H9 (cell line): ENCODE measurements at regions not wholly inside any gene's neighbourhood (a gene's known extent, or its start where the extent isn't known, plus 50 kb on each side); places are given as distances from the start of the nearest gene placed in this dataset.
A peak's percentile ranks its signal among the peaks of the same experiment; 100 is the strongest.

Experiments
- DNase-seq: peaks from one replicate; pipeline ENCODE4 v3.0.0-alpha.2; 2017
- H2AFZ ChIP-seq: one replicate; pipeline ENCODE4 v1.6.1; 2013; ENCODE audit warnings: mild to moderate bottlenecking, low read length, control low read depth, moderate library complexity
- H2AK5ac ChIP-seq: 2 replicates; pipeline ENCODE4 v1.6.1; 2013; ENCODE audit warnings: low read length, control low read depth, mixed read lengths; ENCODE audit not compliant: insufficient read length
- H2BK120ac ChIP-seq: one replicate; pipeline ENCODE4 v1.6.1; 2013; ENCODE audit warnings: low read depth, mild to moderate bottlenecking, low read length, control low read depth, inconsistent platforms; ENCODE audit not compliant: poor library complexity, severe bottlenecking
- H2BK12ac ChIP-seq: 2 replicates; pipeline ENCODE4 v1.6.1; 2013; ENCODE audit warnings: low read length, control low read depth, mixed read lengths, low read depth; ENCODE audit not compliant: insufficient read length
- H2BK15ac ChIP-seq: 2 replicates; pipeline ENCODE4 v1.6.1; 2013; ENCODE audit warnings: low read depth, low read length, control low read depth
- H2BK20ac ChIP-seq: one replicate; pipeline ENCODE4 v1.6.1; 2013; ENCODE audit warnings: low read depth, mild to moderate bottlenecking, low read length, control low read depth, inconsistent platforms; ENCODE audit not compliant: poor library complexity, severe bottlenecking
- H2BK5ac ChIP-seq: 2 replicates; pipeline ENCODE4 v1.6.1; 2013; ENCODE audit warnings: low read length, control low read depth, mixed read lengths; ENCODE audit not compliant: insufficient read length
- H3K14ac ChIP-seq: 2 replicates; pipeline ENCODE4 v1.6.1; 2013; ENCODE audit warnings: low read length, control low read depth; ENCODE audit not compliant: insufficient read depth
- H3K18ac ChIP-seq: 2 replicates; pipeline ENCODE4 v1.6.1; 2013; ENCODE audit warnings: low read depth, mild to moderate bottlenecking, mixed read lengths, low read length, control low read depth; ENCODE audit not compliant: insufficient read length
- H3K23ac ChIP-seq: 2 replicates; pipeline ENCODE4 v1.6.1; 2013; ENCODE audit warnings: low read length, control low read depth, mixed read lengths, low read depth; ENCODE audit not compliant: insufficient read length
- H3K23me2 ChIP-seq: 2 replicates; pipeline ENCODE4 v1.6.1; 2013; ENCODE audit warnings: low read depth, mild to moderate bottlenecking, mixed read lengths, low read length, control low read depth; ENCODE audit not compliant: insufficient read length, poor library complexity, severe bottlenecking
- H3K27ac ChIP-seq: 2 replicates; pipeline ENCODE4 v1.5.1; 2013; ENCODE audit warnings: low read length, control low read depth, mixed read lengths, low read depth; ENCODE audit not compliant: insufficient read length
- H3K27me3 ChIP-seq: 2 replicates; pipeline ENCODE4 v1.6.1; 2013; ENCODE audit warnings: low read length, control low read depth, inconsistent platforms; ENCODE audit not compliant: insufficient read depth
- H3K4ac ChIP-seq: 2 replicates; pipeline ENCODE4 v1.6.1; 2013; ENCODE audit warnings: low read depth, mild to moderate bottlenecking, control low read depth, inconsistent platforms, low read length, moderate library complexity
- H3K4me1 ChIP-seq: 2 replicates; pipeline ENCODE4 v1.6.1; 2013; ENCODE audit warnings: low read length, control low read depth, inconsistent platforms; ENCODE audit not compliant: insufficient read depth
- H3K4me2 ChIP-seq: 2 replicates; pipeline ENCODE4 v1.6.1; 2013; ENCODE audit warnings: low read length, control low read depth, mixed read lengths; ENCODE audit not compliant: insufficient read length, insufficient read depth
- H3K56ac ChIP-seq: 2 replicates; pipeline ENCODE4 v1.6.1; 2013; ENCODE audit warnings: low read depth, mild to moderate bottlenecking, mixed read lengths, low read length, control low read depth; ENCODE audit not compliant: insufficient read length
- H3K79me1 ChIP-seq: 2 replicates; pipeline ENCODE4 v1.6.1; 2013; ENCODE audit warnings: low read depth, mild to moderate bottlenecking, moderate library complexity, low read length, control low read depth, inconsistent platforms; ENCODE audit not compliant: insufficient read depth, poor library complexity, severe bottlenecking
- H3K79me2 ChIP-seq: 2 replicates; pipeline ENCODE4 v1.6.1; 2013; ENCODE audit warnings: low read length, control low read depth, inconsistent platforms; ENCODE audit not compliant: insufficient read depth
- H3K9ac ChIP-seq: 2 replicates; pipeline ENCODE4 v1.6.1; 2013; ENCODE audit warnings: low read length, control low read depth, mixed read lengths; ENCODE audit not compliant: insufficient read length; ENCODE audit errors: extremely low read depth
- H3K9me3 ChIP-seq: one replicate; pipeline ENCODE4 v1.6.1; 2013; ENCODE audit warnings: low read depth, low read length, inconsistent platforms; ENCODE audit not compliant: control insufficient read depth
- H3T11ph ChIP-seq: one replicate; pipeline ENCODE4 v1.6.1; 2013; ENCODE audit warnings: mild to moderate bottlenecking, low read length, control low read depth, inconsistent platforms
- H4K20me1 ChIP-seq: one replicate; pipeline ENCODE4 v1.6.1; 2013; ENCODE audit not compliant: control insufficient read depth, insufficient read length, insufficient read depth
- H4K5ac ChIP-seq: 2 replicates; pipeline ENCODE4 v1.6.1; 2013; ENCODE audit warnings: low read depth, mild to moderate bottlenecking, mixed read lengths, low read length, control low read depth; ENCODE audit not compliant: insufficient read length
- H4K8ac ChIP-seq: replicated peaks from 2 replicates; pipeline ENCODE4 v1.6.1; 2013; ENCODE audit warnings: low read length, control low read depth, mixed read lengths, low read depth; ENCODE audit not compliant: insufficient read length
- H4K91ac ChIP-seq: 2 replicates; pipeline ENCODE4 v1.6.1; 2013; ENCODE audit warnings: low read depth, mild to moderate bottlenecking, moderate library complexity, mixed read lengths, low read length, control low read depth; ENCODE audit not compliant: insufficient read length
- H3K27ac Mint-ChIP-seq, 3 experiments: 2 replicates in 2 of 3; 3 replicates in 1 of 3; pipeline ENCODE4 v1.8.0; 2020 to 2021; ENCODE audit warnings: mixed read lengths in 3 of 3, mild to moderate bottlenecking in 1 of 3, moderate library complexity in 1 of 3
- H3K27me3 Mint-ChIP-seq: 2 replicates; pipeline ENCODE4 v1.8.0; 2021; ENCODE audit warnings: low read depth, mild to moderate bottlenecking, moderate library complexity, mixed read lengths
- H3K36me3 Mint-ChIP-seq, 3 experiments: 2 replicates in 2 of 3; 3 replicates in 1 of 3; pipeline ENCODE4 v1.8.0; 2020 to 2021; ENCODE audit warnings: low read depth in 3 of 3, mixed read lengths in 3 of 3; ENCODE audit not compliant: insufficient read depth in 1 of 3
- H3K4me1 Mint-ChIP-seq, 2 experiments: 2 replicates each; pipeline ENCODE4 v1.8.0; 2020; ENCODE audit warnings: mixed read lengths in 2 of 2
- H3K4me3 Mint-ChIP-seq, 2 experiments: 2 replicates in 1 of 2; 3 replicates in 1 of 2; pipeline ENCODE4 v1.8.0; 2020 to 2021; ENCODE audit warnings: mild to moderate bottlenecking in 2 of 2, mixed read lengths in 2 of 2, moderate library complexity in 1 of 2
- H3K9me3 Mint-ChIP-seq, 2 experiments: 2 replicates in 1 of 2; 3 replicates in 1 of 2; pipeline ENCODE4 v1.8.0; 2020; ENCODE audit warnings: mild to moderate bottlenecking in 2 of 2, mixed read lengths in 2 of 2, moderate library complexity in 1 of 2
- WGBS: extraction: QIAGEN DNeasy Blood & Tissue Kit; methylation state at CpG from one replicate; pipeline ENCODE4 v1.1.7; 2013; ENCODE audit warnings: missing lambda C conversion rate, low lambda C conversion rate, mixed read lengths; ENCODE audit not compliant: insufficient read length; ENCODE audit errors: extremely low coverage; 5-methylcytosine and 5-hydroxymethylcytosine counted together
- TF ChIP-seq, protein P1 (sequence below): fragments of 200-600 bp; sonication (generic); conservative IDR thresholded peaks from 3 replicates; pipeline ENCODE4 v1.8.0; 2021; ENCODE audit warnings: antibody characterized with exemption, mild to moderate bottlenecking

GRCh38 chr22:47687346-47687655 is 924.9 kb downstream of the TBC1D22A start:
- Histone ChIP-seq H3T11ph (no peak overlapping the region), H3K4ac (no peak overlapping the region), H3K23ac (no peak overlapping the region), H3K4me2 (no peak overlapping the region), H4K20me1 (no peaks in the 10 kb centered on the region), H3K56ac (no peak overlapping the region), H2BK120ac (no peak overlapping the region), H4K5ac (no peak overlapping the region), H3K9ac (no peak overlapping the region), H3K27ac (no peak overlapping the region), H3K79me1 (no peaks in the 10 kb centered on the region), H3K18ac (no peak overlapping the region), H2BK5ac (no peak overlapping the region), H3K23me2 (no peaks in the 10 kb centered on the region), H3K4me1 (no peaks in the 10 kb centered on the region), H2AFZ (no peak overlapping the region), H4K8ac (no peak overlapping the region), H2BK12ac (no peak overlapping the region), H4K91ac (no peak overlapping the region), H3K14ac (no peak overlapping the region), H3K27me3 (no peaks in the 10 kb centered on the region), H2BK15ac (no peak overlapping the region), H2BK20ac (peak overlapping the region; percentile 34), H2AK5ac (no peak overlapping the region), H3K79me2 (no peaks in the 10 kb centered on the region), H3K9me3 (no peaks in the 10 kb centered on the region)
- peaks cover 3 to 12% of the 10 kb centered on the region in 2 experiments; a peak in 2 of 4 replicates for H3K4me1 Mint-ChIP-seq
- WGBS = no CpG with 5 or more reads among the region's 5 CpGs
- TF ChIP-seq, protein P1, sequence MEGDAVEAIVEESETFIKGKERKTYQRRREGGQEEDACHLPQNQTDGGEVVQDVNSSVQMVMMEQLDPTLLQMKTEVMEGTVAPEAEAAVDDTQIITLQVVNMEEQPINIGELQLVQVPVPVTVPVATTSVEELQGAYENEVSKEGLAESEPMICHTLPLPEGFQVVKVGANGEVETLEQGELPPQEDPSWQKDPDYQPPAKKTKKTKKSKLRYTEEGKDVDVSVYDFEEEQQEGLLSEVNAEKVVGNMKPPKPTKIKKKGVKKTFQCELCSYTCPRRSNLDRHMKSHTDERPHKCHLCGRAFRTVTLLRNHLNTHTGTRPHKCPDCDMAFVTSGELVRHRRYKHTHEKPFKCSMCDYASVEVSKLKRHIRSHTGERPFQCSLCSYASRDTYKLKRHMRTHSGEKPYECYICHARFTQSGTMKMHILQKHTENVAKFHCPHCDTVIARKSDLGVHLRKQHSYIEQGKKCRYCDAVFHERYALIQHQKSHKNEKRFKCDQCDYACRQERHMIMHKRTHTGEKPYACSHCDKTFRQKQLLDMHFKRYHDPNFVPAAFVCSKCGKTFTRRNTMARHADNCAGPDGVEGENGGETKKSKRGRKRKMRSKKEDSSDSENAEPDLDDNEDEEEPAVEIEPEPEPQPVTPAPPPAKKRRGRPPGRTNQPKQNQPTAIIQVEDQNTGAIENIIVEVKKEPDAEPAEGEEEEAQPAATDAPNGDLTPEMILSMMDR = no peak
- peaks cover 3 to 22% (median 15%) of the 10 kb centered on the region in 3 experiments; a peak in 6 of 7 replicates for H3K36me3 Mint-ChIP-seq
- peaks cover 12 to 41% of the 10 kb centered on the region in 2 experiments for H3K9me3 Mint-ChIP-seq
- H3K4me3 Mint-ChIP-seq = no peak overlapping the region
- no peak for DNase-seq
- H3K27me3 Mint-ChIP-seq = peaks cover 26% of the 10 kb centered on the region
- no peak overlapping the region for H3K27ac Mint-ChIP-seq
